GM18907 (cell line): ENCODE measurements at regions not wholly inside any gene's neighbourhood (a gene's known extent, or its start where the extent isn't known, plus 50 kb on each side); places are given as distances from the start of the nearest gene placed in this dataset.
"Not testable (repeated sequence)": the region's sequence is repeated elsewhere in the genome, so short reads cannot be mapped to it uniquely, and the experiment has no call there.

Source experiments
- ATAC-seq: cut with Tn5 transposase; IDR thresholded peaks from one replicate; pipeline ENCODE4 v1.9.1; 2021; ENCODE audit warnings: mild to moderate bottlenecking, moderate library complexity; ENCODE audit not compliant: unreplicated experiment

- ATAC-seq, result no peak
Measured at GRCh38 chr5:23451156-23451555, 56.3 kb upstream of the PRDM9 start.

- ATAC-seq, result no peak
Measured at GRCh38 chr5:23450187-23450586, 57.2 kb upstream of the PRDM9 start.

- ATAC-seq, result no peak
Measured at GRCh38 chr5:23448627-23449026, 58.8 kb upstream of the PRDM9 start.

- no peak for ATAC-seq
Measured at GRCh38 chr5:23446424-23446823, 61.0 kb upstream of the PRDM9 start.

- ATAC-seq, result no peak
Measured at GRCh38 chr5:23445573-23445972, 61.8 kb upstream of the PRDM9 start.

GRCh38 chr5:23440703-23441102 lies 66.7 kb upstream of the PRDM9 start:
- ATAC-seq, result no peak

- no peak for ATAC-seq
Measured at GRCh38 chr5:23437011-23437410, 70.4 kb upstream of the PRDM9 start.

GRCh38 chr5:23433534-23434315 lies 73.7 kb upstream of the PRDM9 start:
- ATAC-seq, result no peak

- ATAC-seq, result no peak
Measured at GRCh38 chr5:23428705-23429104, 78.7 kb upstream of the PRDM9 start.

GRCh38 chr5:23420214-23420613 lies 87.2 kb upstream of the PRDM9 start:
- ATAC-seq, result not testable (repeated sequence)

- no peak for ATAC-seq
Measured at GRCh38 chr5:23419115-23419514, 88.3 kb upstream of the PRDM9 start.

- no peak for ATAC-seq
Measured at GRCh38 chr5:23412515-23412914, 94.9 kb upstream of the PRDM9 start.

- no peak for ATAC-seq
Measured at GRCh38 chr5:23411994-23412393, 95.4 kb upstream of the PRDM9 start.

- no peak for ATAC-seq
Measured at GRCh38 chr5:23411200-23411599, 96.2 kb upstream of the PRDM9 start.

GRCh38 chr5:23410775-23411174 lies 96.6 kb upstream of the PRDM9 start:
- not testable (repeated sequence) for ATAC-seq

- ATAC-seq, result no peak
Measured at GRCh38 chr5:23405316-23406068, 101.9 kb upstream of the PRDM9 start.

- ATAC-seq, result no peak
Measured at GRCh38 chr5:23402585-23402984, 104.8 kb upstream of the PRDM9 start.

GRCh38 chr5:23400951-23401350 lies 106.5 kb upstream of the PRDM9 start:
- ATAC-seq, result no peak

- no peak for ATAC-seq
Measured at GRCh38 chr5:23396346-23396745, 111.1 kb upstream of the PRDM9 start.

GRCh38 chr5:23389291-23390101 lies 117.9 kb upstream of the PRDM9 start:
- ATAC-seq, result no peak

GRCh38 chr5:23385036-23385435 lies 122.4 kb upstream of the PRDM9 start:
- ATAC-seq, result no peak
